Activated naive CD8-positive, alpha-beta T cell treated with anti-CD3 and anti-CD28 coated beads, Interleukin-2, amount 10 ng/mL, durations not matched to agents 7 days and 5 days (primary cell): ENCODE measurements at regions not wholly inside any gene's neighbourhood (a gene's known extent, or its start where the extent isn't known, plus 50 kb on each side); places are given as distances from the start of the nearest gene placed in this dataset.

Experiments
- ATAC-seq: fragments of 150-1000 bp; cut with Tn5 transposase; one replicate; pipeline ENCODE4 v1.10.0; 2021; ENCODE audit warnings: low read depth, moderate library complexity
- POLR2A ChIA-PET: fragments of 350-600 bp; sonication (Branson Sonifier 250); formaldehyde crosslinking; loops from one replicate; lab custom pipeline; 2021; ENCODE audit warnings: antibody characterized with exemption; lab: Charles Lee
- DNase-seq: peaks from one replicate; pipeline ENCODE4 v3.0.0; 2021
- H3K27ac Mint-ChIP-seq: one replicate; pipeline ENCODE4 v1.8.0; 2022; ENCODE audit warnings: mild to moderate bottlenecking, mixed read lengths
- H3K27me3 Mint-ChIP-seq: one replicate; pipeline ENCODE4 v1.8.0; 2022; ENCODE audit warnings: mild to moderate bottlenecking, moderate library complexity, mixed read lengths
- H3K36me3 Mint-ChIP-seq: one replicate; pipeline ENCODE4 v1.8.0; 2021; ENCODE audit warnings: mild to moderate bottlenecking, mixed read lengths
- H3K4me1 Mint-ChIP-seq: one replicate; pipeline ENCODE4 v1.8.0; 2021; ENCODE audit warnings: mixed read lengths
- H3K4me3 Mint-ChIP-seq: one replicate; pipeline ENCODE4 v1.8.0; 2022; ENCODE audit warnings: mild to moderate bottlenecking, moderate library complexity, mixed read lengths
- H3K9me3 Mint-ChIP-seq: one replicate; pipeline ENCODE4 v1.8.0; 2021; ENCODE audit warnings: mixed read lengths

DNA sequence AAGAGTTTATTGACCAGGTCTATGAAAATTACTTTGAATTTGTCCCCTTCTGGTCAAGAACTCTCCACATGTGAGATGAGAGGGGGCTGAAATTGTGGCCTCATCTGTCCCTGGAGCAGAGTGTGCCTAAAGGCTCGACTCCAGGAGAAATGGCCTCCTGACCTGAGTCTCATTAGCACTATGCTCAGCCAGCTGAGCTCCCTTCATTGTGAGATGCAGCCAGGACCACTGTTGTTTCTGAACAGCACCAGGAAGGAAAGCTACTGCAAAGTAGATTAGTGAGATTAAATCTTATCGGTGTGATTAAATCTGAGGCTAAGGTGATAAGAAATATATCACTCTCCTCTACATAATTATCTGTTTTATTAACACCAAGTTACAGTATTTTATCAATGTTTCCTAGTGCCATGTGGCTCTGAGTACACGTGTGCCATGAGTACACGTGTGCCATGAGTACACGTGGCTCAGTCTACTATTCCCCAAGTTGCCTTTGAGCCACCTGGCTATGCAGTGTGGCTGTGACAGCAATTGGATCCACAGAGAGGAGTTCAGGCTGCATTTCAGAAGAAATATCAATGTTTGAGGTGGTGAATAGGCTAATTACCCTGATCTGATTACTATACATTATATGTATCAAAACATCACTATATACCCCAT is 126.9 kb downstream of the IPMK start:
- POLR2A ChIA-PET, result no interaction called here
- Mint-ChIP-seq H3K36me3 (no peaks in the 10 kb centered on the region), H3K9me3 (peaks cover 7% of the 10 kb centered on the region), H3K27ac (no peak overlapping the region), H3K4me3 (no peak overlapping the region), H3K27me3 (peaks cover 3% of the 10 kb centered on the region), H3K4me1 (peaks cover 10% of the 10 kb centered on the region)
- DNase-seq (no peak), ATAC-seq (no peak)

DNA sequence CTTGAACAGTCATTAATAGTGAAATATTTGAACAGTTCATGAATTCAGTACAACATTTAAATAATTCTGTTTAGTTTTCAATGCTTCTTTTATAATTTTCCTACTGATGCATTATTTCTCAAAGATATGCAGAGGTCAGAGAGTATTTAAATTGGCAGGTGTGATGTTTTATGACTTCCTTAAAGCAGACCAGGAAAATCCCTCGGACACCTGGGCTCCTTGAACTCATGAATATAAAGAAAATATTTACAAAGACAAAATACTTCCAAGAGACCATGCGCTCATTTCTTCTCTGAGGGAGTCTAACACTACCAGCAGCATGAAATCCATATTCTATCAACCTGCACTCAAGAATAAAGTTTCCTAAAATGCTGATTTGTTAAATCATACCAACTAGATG is 127.6 kb downstream of the IPMK start:
- DNase-seq (no peak), ATAC-seq (no peak)
- H3K9me3 Mint-ChIP-seq, result peaks cover 3% of the 10 kb centered on the region
- H3K4me1 Mint-ChIP-seq, result peaks cover 10% of the 10 kb centered on the region
- H3K27ac Mint-ChIP-seq, result no peak overlapping the region
- POLR2A ChIA-PET, result no interaction called here
- no peak overlapping the region for H3K4me3 Mint-ChIP-seq
- H3K36me3 Mint-ChIP-seq, result no peaks in the 10 kb centered on the region
- H3K27me3 Mint-ChIP-seq, result no peaks in the 10 kb centered on the region

DNA sequence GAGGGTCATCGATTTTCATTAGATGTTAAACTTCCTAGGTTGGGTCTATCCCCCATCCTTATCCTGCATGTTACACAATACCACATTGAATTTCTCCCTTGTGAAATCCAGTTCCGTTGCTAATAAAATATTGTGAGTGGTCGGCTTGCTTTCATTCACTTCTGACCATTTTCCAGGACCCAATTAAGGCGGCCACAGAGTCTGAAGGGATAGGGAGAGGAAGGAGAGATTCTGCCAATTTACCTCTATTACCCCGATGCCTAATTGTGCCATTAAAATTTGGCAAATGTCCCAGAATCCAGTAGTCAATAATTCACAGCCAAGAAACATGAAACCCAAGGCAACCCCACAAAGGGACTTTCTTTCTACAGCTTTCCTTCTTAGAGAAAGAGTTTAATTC is 129.9 kb downstream of the IPMK start:
- ATAC-seq (no peak), DNase-seq (no peak)
- Mint-ChIP-seq H3K4me3 (no peak overlapping the region), H3K4me1 (no peaks in the 10 kb centered on the region), H3K27me3 (no peaks in the 10 kb centered on the region), H3K9me3 (peaks cover 2% of the 10 kb centered on the region), H3K27ac (no peak overlapping the region), H3K36me3 (no peaks in the 10 kb centered on the region)
- POLR2A ChIA-PET, result no interaction called here

DNA sequence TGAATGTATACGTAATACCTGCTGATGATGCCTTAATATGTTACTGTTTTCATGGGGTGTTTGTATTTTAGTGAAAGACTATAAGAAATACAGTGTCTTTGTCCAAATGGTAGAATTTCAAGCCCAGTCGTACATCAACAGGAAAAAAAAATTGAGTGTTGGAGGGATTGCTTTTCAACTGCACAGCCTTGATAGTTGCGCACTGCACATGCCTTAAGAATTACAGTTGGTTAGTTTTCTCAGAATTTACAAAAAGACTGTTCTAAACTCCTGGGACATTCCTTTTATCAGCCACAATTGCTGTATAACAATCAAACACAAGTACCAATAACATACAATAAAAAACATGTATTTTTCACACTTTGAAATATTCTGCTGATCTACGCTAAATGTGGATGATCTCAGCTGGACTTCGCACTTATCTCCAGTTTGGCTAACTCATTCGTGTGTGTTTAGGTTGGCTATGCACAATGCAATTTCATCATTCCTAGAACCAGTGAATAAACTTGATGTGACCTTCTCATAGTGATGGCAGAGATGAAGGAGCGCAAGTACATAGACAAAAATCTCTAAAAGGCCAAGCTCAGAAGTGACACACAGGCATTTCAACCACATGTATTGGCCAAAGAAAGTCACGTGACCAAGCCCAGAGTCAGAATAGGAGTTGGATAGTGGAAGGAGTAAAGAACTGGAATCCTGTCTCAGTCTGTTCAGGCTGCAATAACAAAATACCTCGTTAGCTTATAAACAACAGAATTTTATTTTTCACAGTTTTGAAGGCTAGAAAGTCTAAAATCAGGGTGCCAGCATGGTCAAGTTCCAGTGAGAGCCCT is 152.3 kb downstream of the IPMK start:
- POLR2A ChIA-PET, result no interaction called here
- no peaks in the 10 kb centered on the region for H3K4me1 Mint-ChIP-seq
- no peaks in the 10 kb centered on the region for H3K36me3 Mint-ChIP-seq
- DNase-seq (no peak), ATAC-seq (no peak)
- peaks cover 8% of the 10 kb centered on the region for H3K27me3 Mint-ChIP-seq
- no peaks in the 10 kb centered on the region for H3K9me3 Mint-ChIP-seq
- H3K4me3 Mint-ChIP-seq, result no peak overlapping the region
- no peak overlapping the region for H3K27ac Mint-ChIP-seq

DNA sequence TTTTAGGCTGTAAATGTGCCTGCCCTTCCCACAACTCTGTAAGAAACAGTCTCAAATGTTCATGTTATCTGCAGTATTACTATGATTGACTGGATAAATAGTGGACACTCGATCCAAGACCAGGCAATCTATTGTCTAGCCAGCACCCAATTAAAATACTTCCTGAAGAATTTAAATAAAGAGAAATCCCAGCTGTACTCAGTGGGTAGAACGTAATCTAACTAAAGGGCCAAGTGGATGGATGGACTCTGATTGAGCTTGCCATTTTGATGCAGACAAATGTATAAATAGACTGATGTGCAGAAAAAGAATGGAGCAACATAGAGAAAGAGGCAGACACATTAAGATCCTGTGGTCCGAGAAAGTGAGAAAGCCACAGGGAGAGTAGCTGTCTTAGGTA is 158.0 kb downstream of the IPMK start:
- Mint-ChIP-seq H3K4me1 (no peaks in the 10 kb centered on the region), H3K36me3 (no peaks in the 10 kb centered on the region), H3K27ac (no peak overlapping the region), H3K27me3 (peaks cover 5% of the 10 kb centered on the region), H3K9me3 (no peaks in the 10 kb centered on the region), H3K4me3 (no peak overlapping the region)
- POLR2A ChIA-PET, result no interaction called here
- no peak for DNase-seq
- ATAC-seq, result no peak

DNA sequence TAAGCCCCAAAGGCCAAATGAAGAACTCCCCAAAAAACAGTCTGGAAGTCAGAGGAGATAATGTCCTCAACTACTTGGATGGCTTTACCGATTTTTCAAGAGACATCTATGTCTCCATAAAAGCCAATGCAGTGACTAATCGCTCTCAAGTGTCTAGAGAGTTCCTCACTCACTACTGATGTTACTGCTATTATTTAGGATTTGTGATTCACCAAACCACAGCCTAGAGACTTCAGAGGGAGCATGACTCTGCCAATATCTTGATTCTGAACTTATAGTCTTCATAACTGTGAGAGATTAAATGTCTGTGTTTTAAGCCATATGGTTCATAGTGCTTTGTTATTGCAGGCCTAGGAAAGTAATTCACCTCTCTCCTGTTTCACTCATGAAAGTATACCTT is 160.2 kb downstream of the IPMK start:
- Mint-ChIP-seq H3K27ac (no peak overlapping the region), H3K4me1 (no peaks in the 10 kb centered on the region), H3K27me3 (peaks cover 3% of the 10 kb centered on the region), H3K36me3 (no peaks in the 10 kb centered on the region), H3K4me3 (no peak overlapping the region), H3K9me3 (no peaks in the 10 kb centered on the region)
- ATAC-seq, result no peak
- no peak for DNase-seq
- POLR2A ChIA-PET, result no interaction called here

DNA sequence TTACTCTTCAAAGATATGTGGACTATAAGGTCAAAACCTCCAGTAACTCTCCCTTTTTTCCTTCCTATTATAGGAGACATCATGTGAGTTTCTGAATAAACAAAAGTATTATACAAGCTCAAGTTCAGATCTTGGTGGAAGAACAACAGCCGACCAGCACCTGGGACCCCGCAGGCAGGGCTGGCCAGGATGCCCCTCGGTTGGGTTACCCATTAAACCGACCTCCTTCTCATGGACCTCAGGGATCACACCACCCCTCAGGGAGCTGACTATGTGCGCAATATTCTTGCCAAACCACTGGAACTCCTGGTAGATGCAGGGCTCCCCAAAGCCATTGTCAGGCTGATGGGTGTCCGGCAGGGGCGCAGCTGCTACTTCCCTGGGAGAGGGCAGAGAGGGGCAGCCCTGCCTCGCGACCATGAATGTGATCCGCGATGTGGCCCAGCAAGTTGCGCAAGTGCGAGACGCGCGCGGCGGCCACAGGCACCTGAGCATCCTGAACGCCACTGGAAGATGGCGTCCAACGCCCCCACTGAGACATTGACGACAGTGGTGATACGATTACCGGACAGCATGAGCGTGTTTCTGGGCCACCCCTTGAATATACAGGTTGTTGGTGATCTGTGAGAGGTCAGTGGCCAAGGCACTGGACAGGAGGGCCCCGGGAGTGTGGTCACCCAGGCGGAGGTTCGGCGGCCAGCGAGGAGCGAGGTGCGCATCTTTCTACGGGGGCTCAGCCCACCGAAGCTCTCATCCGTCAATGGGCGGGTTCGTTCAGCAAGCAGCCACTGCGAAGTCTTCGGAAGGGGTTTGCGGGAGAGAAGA is 161.3 kb downstream of the IPMK start:
- Mint-ChIP-seq H3K4me1 (no peaks in the 10 kb centered on the region), H3K36me3 (no peaks in the 10 kb centered on the region), H3K27ac (no peak overlapping the region), H3K4me3 (no peak overlapping the region), H3K27me3 (peaks cover 3% of the 10 kb centered on the region), H3K9me3 (no peaks in the 10 kb centered on the region)
- ATAC-seq (no peak), DNase-seq (no peak)
- POLR2A ChIA-PET, result no interaction called here

DNA sequence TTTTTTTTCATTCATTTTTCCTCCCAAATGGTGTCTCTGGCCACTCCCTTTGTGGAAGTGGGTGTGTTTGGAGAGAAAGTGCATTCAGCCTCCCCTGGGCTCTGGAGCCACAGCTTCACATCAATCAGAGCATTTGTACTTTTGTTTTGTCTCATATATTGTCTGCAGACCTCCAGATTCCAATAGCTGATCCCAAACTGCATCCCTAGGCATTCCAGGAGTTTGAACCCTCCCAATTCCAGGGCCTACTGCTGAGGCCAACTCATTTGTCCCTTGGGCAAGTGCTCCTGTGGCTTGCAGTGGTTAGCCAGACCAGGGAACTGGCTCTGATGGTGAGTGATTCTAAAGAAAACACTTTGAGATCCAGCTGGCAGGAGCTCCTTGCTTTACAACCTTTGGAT is 163.3 kb downstream of the IPMK start:
- DNase-seq, result no peak
- Mint-ChIP-seq H3K27ac (no peak overlapping the region), H3K9me3 (no peaks in the 10 kb centered on the region), H3K4me1 (no peaks in the 10 kb centered on the region), H3K27me3 (no peaks in the 10 kb centered on the region), H3K4me3 (no peak overlapping the region), H3K36me3 (no peaks in the 10 kb centered on the region)
- ATAC-seq, result no peak
- POLR2A ChIA-PET, result no interaction called here

DNA sequence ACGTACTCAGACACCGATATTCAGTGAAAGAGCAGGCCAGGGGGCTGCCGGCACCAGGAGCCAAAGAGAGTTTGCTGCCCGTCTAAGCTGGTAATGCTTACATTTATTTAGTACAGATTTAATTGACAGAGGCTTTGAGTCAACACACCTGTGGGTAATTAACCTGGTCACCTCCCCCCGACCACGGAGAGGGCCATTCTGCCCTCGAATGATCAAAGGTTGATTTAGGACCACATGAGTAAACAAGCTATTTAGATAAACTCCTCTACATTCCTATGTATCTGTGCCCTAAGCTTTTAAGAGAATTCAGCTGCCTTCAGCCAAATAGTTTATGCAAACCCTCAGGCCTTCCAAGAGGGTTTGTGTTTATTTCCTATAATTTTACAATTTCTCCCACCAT is 164.8 kb downstream of the IPMK start:
- H3K27me3 Mint-ChIP-seq, result no peaks in the 10 kb centered on the region
- no peak overlapping the region for H3K27ac Mint-ChIP-seq
- no peaks in the 10 kb centered on the region for H3K9me3 Mint-ChIP-seq
- no peaks in the 10 kb centered on the region for H3K4me1 Mint-ChIP-seq
- no peak for DNase-seq
- no peak for ATAC-seq
- POLR2A ChIA-PET, result no interaction called here
- H3K36me3 Mint-ChIP-seq, result no peaks in the 10 kb centered on the region
- H3K4me3 Mint-ChIP-seq, result no peak overlapping the region

DNA sequence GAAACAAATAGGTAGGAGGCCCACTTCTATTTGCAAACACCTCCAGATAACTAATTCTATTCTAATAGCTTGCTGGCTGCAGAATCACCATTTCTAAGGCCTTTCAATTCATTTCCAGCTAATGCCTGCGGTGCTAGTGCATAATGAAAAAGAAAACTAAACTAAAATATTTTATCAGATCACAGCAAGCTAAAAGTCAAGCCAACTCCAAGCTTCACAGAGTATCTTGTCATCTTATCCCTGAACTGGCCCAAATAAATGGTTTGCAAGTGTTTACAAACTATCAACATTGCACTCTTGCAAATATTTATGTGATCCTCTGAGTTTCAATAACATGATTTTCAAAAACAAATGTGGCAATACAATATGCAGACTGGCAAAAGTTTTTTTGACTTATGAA is 166.0 kb downstream of the IPMK start:
- no peak overlapping the region for H3K4me3 Mint-ChIP-seq

DNA sequence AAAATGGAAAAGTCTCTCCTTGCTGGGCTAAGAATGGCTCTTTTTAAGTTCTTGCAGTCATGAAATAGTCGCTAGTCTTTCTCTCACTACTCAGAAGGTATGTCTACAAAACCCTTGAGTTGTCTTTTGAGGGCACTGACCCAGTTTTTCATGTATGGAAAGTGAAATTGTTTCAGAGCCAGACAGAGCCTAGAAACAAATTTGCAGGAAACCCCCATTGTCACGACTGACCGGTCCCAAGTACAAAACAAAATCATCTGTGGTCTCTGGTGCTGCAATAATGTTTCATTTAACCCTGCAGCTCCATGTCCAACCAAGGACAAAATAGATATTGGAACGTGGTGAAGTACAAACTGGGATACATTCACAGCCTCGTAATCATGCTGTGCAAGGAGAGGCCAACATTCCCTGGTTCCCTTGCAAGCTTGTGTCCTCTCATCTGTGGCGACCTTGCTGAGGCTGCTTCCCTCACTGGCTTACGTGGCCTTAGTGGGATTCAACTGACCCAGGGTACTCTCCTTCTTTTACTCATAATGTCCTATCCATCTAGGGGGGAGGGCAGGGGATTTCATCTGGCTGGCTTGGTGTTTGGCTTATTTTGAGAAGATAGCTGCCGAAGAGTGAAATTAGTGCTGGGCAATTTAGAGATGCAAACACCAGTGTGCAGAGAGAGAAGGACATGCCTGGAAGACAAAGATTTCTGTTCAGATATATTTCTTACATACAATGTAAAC is 172.5 kb downstream of the IPMK start:
- Mint-ChIP-seq H3K27ac (no peak overlapping the region), H3K27me3 (peaks cover 2% of the 10 kb centered on the region), H3K36me3 (no peaks in the 10 kb centered on the region), H3K4me1 (no peaks in the 10 kb centered on the region), H3K9me3 (no peaks in the 10 kb centered on the region), H3K4me3 (no peak overlapping the region)
- POLR2A ChIA-PET, result no interaction called here
- no peak for ATAC-seq
- no peak for DNase-seq

More for the DNA sequence above, 166.0 kb downstream of the IPMK start:
- no peaks in the 10 kb centered on the region for H3K4me1 Mint-ChIP-seq
- no peak overlapping the region for H3K27ac Mint-ChIP-seq
- no peaks in the 10 kb centered on the region for H3K36me3 Mint-ChIP-seq
- no peak for ATAC-seq
- H3K27me3 Mint-ChIP-seq, result no peaks in the 10 kb centered on the region
- no peaks in the 10 kb centered on the region for H3K9me3 Mint-ChIP-seq
- no peak for DNase-seq
- POLR2A ChIA-PET, result no interaction called here

DNA sequence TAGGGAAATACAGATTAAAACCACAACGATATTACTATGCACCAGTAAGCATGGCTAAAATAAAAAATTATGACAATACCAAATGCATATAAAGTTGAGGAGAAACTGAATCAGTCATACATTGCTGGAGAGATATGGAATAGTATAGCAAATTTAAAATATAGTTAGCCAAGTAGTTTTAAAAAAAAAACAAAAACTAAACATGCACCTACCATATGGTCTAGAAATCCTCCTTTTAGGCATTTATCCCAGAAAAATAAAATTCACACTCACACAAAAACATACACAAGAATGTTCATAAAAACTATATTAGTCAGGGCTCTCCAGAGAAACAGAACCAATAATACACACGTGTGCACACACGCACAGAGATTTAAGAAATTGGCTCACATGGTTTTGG is 175.8 kb downstream of the IPMK start:
- Mint-ChIP-seq H3K4me3 (no peak overlapping the region), H3K36me3 (no peaks in the 10 kb centered on the region), H3K9me3 (no peaks in the 10 kb centered on the region), H3K27ac (no peak overlapping the region), H3K27me3 (peaks cover 7% of the 10 kb centered on the region), H3K4me1 (no peaks in the 10 kb centered on the region)
- POLR2A ChIA-PET, result no interaction called here
- no peak for DNase-seq
- ATAC-seq, result no peak

DNA sequence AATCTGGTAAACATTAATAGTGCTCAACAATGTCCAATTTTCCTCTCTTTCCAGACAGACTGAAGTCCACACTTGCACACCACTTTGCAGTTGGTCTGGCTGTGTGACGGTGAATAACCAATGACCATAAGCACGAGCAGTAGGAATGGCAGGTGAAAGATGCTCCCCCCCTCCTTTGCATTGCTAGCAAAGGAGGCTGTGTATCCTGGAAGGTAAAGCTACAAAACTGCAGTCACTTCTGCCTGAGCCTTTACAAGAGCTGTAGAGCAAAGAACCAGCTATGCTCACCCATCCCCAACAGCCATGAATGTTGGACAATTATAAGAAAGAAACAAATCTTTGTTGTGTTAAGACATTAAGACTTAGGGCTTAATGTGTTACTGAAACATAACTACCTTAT is 178.0 kb downstream of the IPMK start:
- Mint-ChIP-seq H3K4me1 (no peaks in the 10 kb centered on the region), H3K36me3 (no peaks in the 10 kb centered on the region), H3K9me3 (no peaks in the 10 kb centered on the region), H3K27me3 (peaks cover 7% of the 10 kb centered on the region), H3K27ac (no peak overlapping the region), H3K4me3 (no peak overlapping the region)
- DNase-seq (no peak), ATAC-seq (no peak)
- POLR2A ChIA-PET, result no interaction called here
